Ovary (tissue), 7 donors: ENCODE measurements at regions not wholly inside any gene's neighbourhood (a gene's known extent, or its start where the extent isn't known, plus 50 kb on each side); places are given as distances from the start of the nearest gene placed in this dataset.

Experiments
- DNase-seq, 5 donors: peaks; one replicate each; pipeline ENCODE4 v3.0.0-alpha.2; 2019 to 2020
- H3K27ac ChIP-seq, 2 donors: fragments of 200-600 bp; one replicate each; pipeline versions ENCODE4 v1.5.1 to v1.8.0; 2019 to 2022
- H3K27me3 ChIP-seq: fragments of 200-600 bp; one replicate; pipeline ENCODE4 v1.8.0; 2022
- H3K36me3 ChIP-seq: fragments of 200-600 bp; sonication (generic); one replicate; pipeline ENCODE4 v1.5.1; 2019
- H3K4me1 ChIP-seq: one replicate; pipeline ENCODE4 v1.8.1; 2013; ENCODE audit warnings: mild to moderate bottlenecking, moderate library complexity; ENCODE audit not compliant: insufficient read depth
- H3K4me3 ChIP-seq: fragments of 200-600 bp; sonication (generic); one replicate; pipeline ENCODE4 v1.5.1; 2017
- H3K9me3 ChIP-seq, 2 donors: fragments of 200-600 bp in 1 of 2; sonication (generic) in 1 of 2; one replicate each; pipeline versions ENCODE4 v1.5.1 to v1.8.1; 2013 to 2019; ENCODE audit warnings: mild to moderate bottlenecking in 1 of 2, moderate library complexity in 1 of 2
- CTCF ChIP-seq, 3 donors: fragments of 450-650 bp in 2 of 3; fragments of 200-600 bp in 1 of 3; IDR thresholded peaks; one replicate each; pipeline versions ENCODE4 v1.5.1 to v1.8.0; 2016 to 2022; ENCODE audit warnings: antibody characterized with exemption in 3 of 3, mild to moderate bottlenecking in 1 of 3
- EP300 ChIP-seq: sonication (generic); formaldehyde crosslinking; IDR thresholded peaks from one replicate; pipeline ENCODE4 v1.6.1; 2017; ENCODE audit warnings: antibody characterized with exemption
- POLR2A ChIP-seq: fragments of 450-650 bp; IDR thresholded peaks from one replicate; pipeline ENCODE4 v1.6.1; 2017; ENCODE audit warnings: antibody characterized with exemption, mild to moderate bottlenecking, moderate library complexity
- WGBS, 3 donors: extraction: QIAGEN DNeasy Blood & Tissue Kit in 1 of 3; methylation state at CpG; one replicate each; pipeline versions ENCODE4 v1.1.5 to v1.1.7; 2013 to 2017; 5-methylcytosine and 5-hydroxymethylcytosine counted together
- intact Hi-C, 4 donors: fragments of 100-400 bp; cut with DNase I; formaldehyde crosslinking; loops; one replicate each; pipeline versions ENCODE4 v1.11.0 to v1.15.1; 2022 to 2023
- donor health status: DM: no; HTN: no; CAD: no; lungs with moderate emphysema.
- donor health status: DM: no; HTN: no; CAD: no.
- donor health status: Bipolar disorder and iron deficiency.
- donor health status: DM: no; HTN: no; CAD: no.
- donor health status: DM: yes; HTN: yes; CAD: no.

GRCh38 chr7:121494516-121494915 is 98.4 kb upstream of the FAM3C start:
- intact Hi-C loops: no loop called here
- H3K4me1 ChIP-seq: no peaks in the 10 kb centered on the region
- no peak for DNase-seq

GRCh38 chr7:121493553-121493952 is 97.4 kb upstream of the FAM3C start:
- no peak overlapping the region for H3K27ac ChIP-seq
- intact Hi-C loops: no loop called here
- DNase-seq: no peak
- H3K4me1 ChIP-seq: no peaks in the 10 kb centered on the region
- no peaks in the 10 kb centered on the region for H3K36me3 ChIP-seq
- no peaks in the 10 kb centered on the region for H3K27me3 ChIP-seq
- no peaks in the 10 kb centered on the region for H3K9me3 ChIP-seq
- no peak for TF ChIP-seq POLR2A
- TF ChIP-seq CTCF (IDR thresholded peaks at IDR 0.05): no peak
- no peak for TF ChIP-seq EP300
- 35 to 61% (median 53%) methylated on average over 1 of the region's 1 CpG for WGBS, 3 donors
- H3K4me3 ChIP-seq: no peak overlapping the region

More at GRCh38 chr7:121494516-121494915, 98.4 kb upstream of the FAM3C start:
- H3K27me3 ChIP-seq: no peaks in the 10 kb centered on the region
- no peaks in the 10 kb centered on the region for H3K36me3 ChIP-seq
- H3K4me3 ChIP-seq: no peak overlapping the region
- H3K9me3 ChIP-seq: no peaks in the 10 kb centered on the region
- no peak overlapping the region for H3K27ac ChIP-seq
- TF ChIP-seq POLR2A (no peak), EP300 (no peak), CTCF (IDR thresholded peaks at IDR 0.05) (no peak)

GRCh38 chr7:121490309-121490708 is 94.2 kb upstream of the FAM3C start:
- TF ChIP-seq CTCF (IDR thresholded peaks at IDR 0.05) (no peak), EP300 (no peak), POLR2A (no peak)
- 57 to 85% (median 81%) methylated on average over 5 of the region's 5 CpGs for WGBS, 3 donors
- H3K27me3 ChIP-seq: no peaks in the 10 kb centered on the region
- no peaks in the 10 kb centered on the region for H3K36me3 ChIP-seq
- H3K27ac ChIP-seq: no peak overlapping the region
- no peaks in the 10 kb centered on the region for H3K9me3 ChIP-seq
- no peak for DNase-seq
- peaks cover 1% of the 10 kb centered on the region for H3K4me1 ChIP-seq
- intact Hi-C loops: no loop called here
- no peak overlapping the region for H3K4me3 ChIP-seq

- no peaks in the 10 kb centered on the region for H3K9me3 ChIP-seq
- no peak for DNase-seq
- H3K36me3 ChIP-seq: no peaks in the 10 kb centered on the region
- no peak overlapping the region for H3K4me3 ChIP-seq
- no peaks in the 10 kb centered on the region for H3K27me3 ChIP-seq
- peaks cover 1% of the 10 kb centered on the region for H3K4me1 ChIP-seq
- no peak overlapping the region for H3K27ac ChIP-seq
- WGBS, 3 donors: 82 to 86% (median 85%) methylated on average over 2 of the region's 2 CpGs
- TF ChIP-seq CTCF (IDR thresholded peaks at IDR 0.05) (no peak), EP300 (no peak), POLR2A (no peak)
- intact Hi-C loops: no loop called here
These were observed 93.3 kb upstream of the FAM3C start for GRCh38 chr7:121489440-121489839.
